Left lung (tissue), 4 donors: ENCODE measurements at regions not wholly inside any gene's neighbourhood (a gene's known extent, or its start where the extent isn't known, plus 50 kb on each side); places are given as distances from the start of the nearest gene placed in this dataset.

Experiments
- ATAC-seq: fragments of 200-7000 bp; cut with Tn5 transposase; one replicate; pipeline ENCODE4 v1.9.1; 2020; ENCODE audit warnings: moderate library complexity
- DNase-seq, 4 donors: peaks; one replicate each; pipeline ENCODE4 v3.0.0-alpha.2; 2013 to 2020
- H3K27ac ChIP-seq, 2 donors: fragments of 200-600 bp; sonication (generic) in 1 of 2; one replicate each; pipeline versions ENCODE4 v1.5.0 to v1.8.0; 2020 to 2021
- H3K27me3 ChIP-seq, 2 donors: fragments of 200-600 bp; sonication (generic) in 1 of 2; one replicate each; pipeline versions ENCODE4 v1.5.0 to v1.8.0; 2020 to 2021
- H3K36me3 ChIP-seq, 2 donors: fragments of 200-600 bp; sonication (generic) in 1 of 2; one replicate each; pipeline versions ENCODE4 v1.5.0 to v1.8.0; 2020 to 2021
- H3K4me1 ChIP-seq, 2 donors: fragments of 200-600 bp; one replicate each; pipeline ENCODE4 v1.8.0; 2021
- H3K4me3 ChIP-seq, 2 donors: fragments of 200-600 bp; sonication (generic) in 1 of 2; one replicate each; pipeline versions ENCODE4 v1.5.0 to v1.8.0; 2020 to 2021; ENCODE audit warnings: mild to moderate bottlenecking in 1 of 2
- H3K9me3 ChIP-seq, 2 donors: fragments of 200-600 bp; sonication (generic) in 1 of 2; one replicate each; pipeline versions ENCODE4 v1.5.0 to v1.8.0; 2020 to 2021
- intact Hi-C, 2 donors: fragments of 100-400 bp; cut with DNase I; formaldehyde crosslinking; loops; one replicate each; pipeline versions ENCODE4 v1.11.2 to v1.14.2; 2022
- TF ChIP-seq, protein P1 (sequence below), 2 donors: fragments of 200-600 bp; sonication (generic) in 1 of 2; IDR thresholded peaks; one replicate each; pipeline versions ENCODE4 v1.5.0 to v1.8.0; 2021; ENCODE audit warnings: antibody characterized with exemption in 2 of 2
- donor health status: DM: no; HTN: yes; CAD: no.
- donor health status: DM: no; HTN: no; CAD: no.

DNA sequence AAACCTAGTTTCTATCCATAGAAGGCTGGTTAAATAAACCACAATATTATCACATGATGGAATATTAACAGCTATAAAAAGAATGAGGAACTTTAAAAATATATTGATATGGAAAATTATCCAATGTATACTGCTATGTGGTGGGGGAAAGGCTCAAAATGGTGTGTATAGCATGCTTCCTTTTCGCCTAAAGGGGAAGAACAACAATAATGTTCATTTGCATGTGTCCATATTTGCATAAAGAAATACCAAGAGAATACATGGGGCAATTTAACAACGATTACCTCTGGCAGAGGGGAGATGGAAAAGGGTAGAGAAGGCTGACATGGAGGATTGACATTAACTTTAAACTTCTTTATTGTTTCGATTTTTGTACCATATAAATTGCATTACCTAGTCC lies 121.3 kb upstream of the PARP11 start:
- ATAC-seq (no peak), DNase-seq (no peak)
- TF ChIP-seq, protein P1, sequence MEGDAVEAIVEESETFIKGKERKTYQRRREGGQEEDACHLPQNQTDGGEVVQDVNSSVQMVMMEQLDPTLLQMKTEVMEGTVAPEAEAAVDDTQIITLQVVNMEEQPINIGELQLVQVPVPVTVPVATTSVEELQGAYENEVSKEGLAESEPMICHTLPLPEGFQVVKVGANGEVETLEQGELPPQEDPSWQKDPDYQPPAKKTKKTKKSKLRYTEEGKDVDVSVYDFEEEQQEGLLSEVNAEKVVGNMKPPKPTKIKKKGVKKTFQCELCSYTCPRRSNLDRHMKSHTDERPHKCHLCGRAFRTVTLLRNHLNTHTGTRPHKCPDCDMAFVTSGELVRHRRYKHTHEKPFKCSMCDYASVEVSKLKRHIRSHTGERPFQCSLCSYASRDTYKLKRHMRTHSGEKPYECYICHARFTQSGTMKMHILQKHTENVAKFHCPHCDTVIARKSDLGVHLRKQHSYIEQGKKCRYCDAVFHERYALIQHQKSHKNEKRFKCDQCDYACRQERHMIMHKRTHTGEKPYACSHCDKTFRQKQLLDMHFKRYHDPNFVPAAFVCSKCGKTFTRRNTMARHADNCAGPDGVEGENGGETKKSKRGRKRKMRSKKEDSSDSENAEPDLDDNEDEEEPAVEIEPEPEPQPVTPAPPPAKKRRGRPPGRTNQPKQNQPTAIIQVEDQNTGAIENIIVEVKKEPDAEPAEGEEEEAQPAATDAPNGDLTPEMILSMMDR (IDR thresholded peaks at IDR 0.05): no peak
- Histone ChIP-seq H3K36me3 (no peaks in the 10 kb centered on the region), H3K9me3 (no peaks in the 10 kb centered on the region), H3K27ac (no peak overlapping the region), H3K4me1 (no peaks in the 10 kb centered on the region), H3K4me3 (no peak overlapping the region), H3K27me3 (peaks cover 0 to 23% of the 10 kb centered on the region in 2 donors)
- intact Hi-C loops: loop anchor here in 1 of 2 donors (5.0 kb wide), 1 partner anchor 283 kb away; no protein-coding TSS in a partner anchor

DNA sequence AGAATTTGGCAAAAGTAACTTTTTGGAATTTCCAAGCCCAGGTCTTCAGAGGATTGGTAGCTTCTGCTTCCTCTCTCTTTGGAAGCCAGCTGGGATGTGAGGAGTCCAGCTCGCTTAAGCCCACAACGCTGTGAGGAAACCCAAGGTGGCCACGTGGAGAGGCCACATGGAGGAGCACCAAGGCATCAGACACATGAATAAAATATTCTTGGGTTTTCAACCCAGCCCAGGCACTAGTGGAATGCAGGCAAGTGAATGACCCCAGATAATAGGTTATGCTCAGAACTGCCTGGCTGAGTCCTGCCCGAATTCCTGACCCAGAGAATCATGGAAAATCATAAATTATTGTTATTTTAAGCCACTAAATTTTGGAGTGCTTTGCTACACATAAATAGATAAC lies 119.7 kb upstream of the PARP11 start:
- no peaks in the 10 kb centered on the region for H3K9me3 ChIP-seq
- no peak overlapping the region for H3K27ac ChIP-seq
- H3K4me3 ChIP-seq: no peak overlapping the region
- H3K36me3 ChIP-seq: no peaks in the 10 kb centered on the region
- no peaks in the 10 kb centered on the region for H3K4me1 ChIP-seq
- intact Hi-C loops: loop anchor here in 1 of 2 donors (5.0 kb wide), 1 partner anchor 284 kb away; no protein-coding TSS in a partner anchor
- DNase-seq: no peak
- H3K27me3 ChIP-seq: peaks cover 0 to 23% of the 10 kb centered on the region in 2 donors
- no peak for ATAC-seq
- TF ChIP-seq, protein P1 (IDR thresholded peaks at IDR 0.05): no peak

DNA sequence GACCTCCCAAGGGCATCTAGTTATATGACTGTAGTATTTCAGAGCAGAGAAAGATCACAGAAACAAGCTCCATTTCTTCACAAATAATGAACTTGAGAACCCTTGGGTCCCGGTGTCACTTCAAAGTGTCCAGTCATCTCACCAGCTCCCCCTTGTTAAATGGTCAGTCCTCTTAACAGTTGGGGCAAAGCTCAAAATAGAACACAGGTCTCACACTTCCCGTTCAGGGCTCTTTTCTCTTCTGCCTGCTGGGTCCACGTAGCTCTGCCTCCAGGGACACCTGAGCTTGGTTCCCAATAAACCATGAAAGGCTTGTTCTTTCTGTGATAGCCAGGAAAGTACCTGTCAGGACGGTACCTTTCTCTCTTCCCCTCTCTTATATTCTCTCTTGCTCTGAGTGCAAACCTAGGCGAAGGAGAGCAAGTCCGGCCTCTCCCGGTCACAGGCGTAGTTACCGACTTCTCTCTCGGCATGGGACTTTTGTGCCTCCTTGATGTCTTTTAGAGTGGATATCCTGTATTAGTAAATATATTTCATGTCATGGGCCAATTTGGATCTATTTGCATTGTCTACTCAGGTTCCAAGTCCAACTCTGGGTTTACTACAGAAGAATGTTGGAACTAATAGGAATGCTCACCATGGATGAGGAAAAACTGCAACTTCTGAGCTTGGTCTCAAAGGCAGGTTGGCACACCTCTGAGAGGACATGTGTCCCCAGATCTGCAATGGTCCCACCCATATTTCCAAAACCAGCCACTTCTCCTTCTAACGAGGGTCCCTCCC lies 118.8 kb upstream of the PARP11 start:
- Histone ChIP-seq H3K27ac (no peak overlapping the region), H3K36me3 (no peaks in the 10 kb centered on the region), H3K4me1 (no peaks in the 10 kb centered on the region), H3K27me3 (peaks cover 0 to 23% of the 10 kb centered on the region in 2 donors), H3K9me3 (no peaks in the 10 kb centered on the region), H3K4me3 (no peak overlapping the region)
- intact Hi-C loops: loop anchor here in 1 of 2 donors (5.0 kb wide), 1 partner anchor 285 kb away; no protein-coding TSS in a partner anchor
- no peak for DNase-seq
- no peak for ATAC-seq
- TF ChIP-seq, protein P1 (IDR thresholded peaks at IDR 0.05): no peak

DNA sequence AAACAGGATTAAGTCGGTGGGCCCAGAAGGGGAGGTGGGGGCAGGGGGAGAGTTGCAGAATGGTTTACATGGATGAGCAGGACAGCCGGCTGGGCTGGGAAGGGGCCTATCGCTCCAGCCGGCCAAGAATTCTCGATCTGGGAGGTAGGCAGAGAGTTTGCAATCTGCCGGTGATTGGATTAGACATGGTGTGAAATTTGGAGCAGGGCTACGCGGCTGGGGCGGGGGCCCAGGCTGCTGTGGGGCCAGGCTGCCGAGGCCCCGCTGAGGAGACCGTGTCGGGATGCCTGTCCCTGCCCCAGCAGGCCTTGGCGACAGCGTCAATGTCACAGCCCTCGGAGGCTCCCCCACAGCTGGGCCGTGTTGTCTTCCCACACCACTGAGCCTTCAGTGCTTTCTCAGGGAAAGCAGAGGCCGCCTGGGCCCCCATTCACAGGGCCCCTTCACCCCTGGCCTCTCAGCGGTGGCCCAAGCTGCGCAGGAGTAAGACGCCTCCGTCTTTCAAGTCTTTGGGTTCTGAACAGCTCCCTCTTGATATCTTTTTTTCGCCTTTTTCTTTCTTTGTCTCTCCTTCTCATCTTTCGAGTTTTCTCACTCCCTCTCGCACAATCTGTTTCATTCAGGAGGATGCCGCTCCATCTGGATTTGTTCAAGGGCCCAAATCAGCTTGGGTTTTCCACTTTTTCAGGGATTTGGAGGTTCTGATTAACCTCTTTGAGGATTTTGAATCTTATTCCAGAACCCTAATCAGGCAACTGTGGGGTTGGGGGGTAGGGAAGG lies 117.5 kb upstream of the PARP11 start:
- H3K4me3 ChIP-seq: no peak overlapping the region
- DNase-seq (peak in 1 of 4 donors; percentile 56), ATAC-seq (no peak)
- peaks cover 0 to 23% of the 10 kb centered on the region in 2 donors for H3K27me3 ChIP-seq
- TF ChIP-seq, protein P1 (IDR thresholded peaks at IDR 0.05): no peak
- intact Hi-C loops: loop anchor here in 1 of 2 donors (5.0 kb wide), 1 partner anchor 287 kb away; no protein-coding TSS in a partner anchor
- no peaks in the 10 kb centered on the region for H3K36me3 ChIP-seq
- H3K9me3 ChIP-seq: no peaks in the 10 kb centered on the region
- H3K4me1 ChIP-seq: no peaks in the 10 kb centered on the region
- no peak overlapping the region for H3K27ac ChIP-seq

DNA sequence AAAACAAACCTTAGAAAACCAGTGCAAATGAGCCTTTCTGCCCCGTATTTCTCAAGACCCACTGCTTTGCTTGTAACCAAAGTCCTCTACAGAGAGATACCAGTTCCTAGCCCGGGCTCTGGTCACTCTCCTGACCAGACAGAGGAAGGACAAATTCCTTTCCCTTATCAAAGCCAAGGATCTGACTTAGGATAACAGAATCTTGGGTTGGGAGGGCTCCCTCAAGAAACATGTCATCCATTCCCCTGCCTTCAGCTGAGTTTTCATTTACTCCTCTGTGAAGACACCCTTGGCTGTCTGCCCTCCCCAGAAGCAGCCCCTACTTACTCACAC lies 116.0 kb upstream of the PARP11 start:
- ATAC-seq: no peak
- intact Hi-C loops: no loop called here
- TF ChIP-seq, protein P1 (IDR thresholded peaks at IDR 0.05): no peak
- no peak overlapping the region for H3K27ac ChIP-seq
- no peak overlapping the region for H3K4me3 ChIP-seq
- H3K9me3 ChIP-seq: peaks cover 0 to 2% of the 10 kb centered on the region in 2 donors
- peaks cover 0 to 23% of the 10 kb centered on the region in 2 donors for H3K27me3 ChIP-seq
- no peaks in the 10 kb centered on the region for H3K36me3 ChIP-seq
- no peaks in the 10 kb centered on the region for H3K4me1 ChIP-seq
- DNase-seq: no peak
